ENCODE measurements at regions not wholly inside any gene's neighbourhood (a gene's known extent, or its start where the extent isn't known, plus 50 kb on each side); places are given as distances from the start of the nearest gene placed in this dataset.

DNA sequence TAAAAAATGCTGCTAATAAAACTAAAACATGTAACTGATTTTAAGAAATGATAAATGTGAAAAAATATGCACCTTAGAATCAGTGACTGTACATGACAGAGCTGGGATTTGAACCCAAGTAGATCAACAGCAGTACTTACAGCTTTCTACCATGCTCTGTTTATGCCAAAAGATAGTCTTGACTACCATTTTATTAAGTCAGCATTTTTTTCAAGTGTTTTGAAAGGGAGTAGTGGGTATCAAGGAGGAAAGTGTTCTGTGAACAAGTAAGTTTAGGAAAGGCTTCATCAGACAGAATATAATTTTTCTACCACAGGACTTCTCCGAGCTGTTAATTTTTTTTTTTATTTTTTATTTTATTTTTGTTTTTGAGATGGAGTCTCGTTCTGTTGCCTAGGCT is 180.4 kb upstream of the GLRA1 start:
- TF ChIP-seq, protein P1, sequence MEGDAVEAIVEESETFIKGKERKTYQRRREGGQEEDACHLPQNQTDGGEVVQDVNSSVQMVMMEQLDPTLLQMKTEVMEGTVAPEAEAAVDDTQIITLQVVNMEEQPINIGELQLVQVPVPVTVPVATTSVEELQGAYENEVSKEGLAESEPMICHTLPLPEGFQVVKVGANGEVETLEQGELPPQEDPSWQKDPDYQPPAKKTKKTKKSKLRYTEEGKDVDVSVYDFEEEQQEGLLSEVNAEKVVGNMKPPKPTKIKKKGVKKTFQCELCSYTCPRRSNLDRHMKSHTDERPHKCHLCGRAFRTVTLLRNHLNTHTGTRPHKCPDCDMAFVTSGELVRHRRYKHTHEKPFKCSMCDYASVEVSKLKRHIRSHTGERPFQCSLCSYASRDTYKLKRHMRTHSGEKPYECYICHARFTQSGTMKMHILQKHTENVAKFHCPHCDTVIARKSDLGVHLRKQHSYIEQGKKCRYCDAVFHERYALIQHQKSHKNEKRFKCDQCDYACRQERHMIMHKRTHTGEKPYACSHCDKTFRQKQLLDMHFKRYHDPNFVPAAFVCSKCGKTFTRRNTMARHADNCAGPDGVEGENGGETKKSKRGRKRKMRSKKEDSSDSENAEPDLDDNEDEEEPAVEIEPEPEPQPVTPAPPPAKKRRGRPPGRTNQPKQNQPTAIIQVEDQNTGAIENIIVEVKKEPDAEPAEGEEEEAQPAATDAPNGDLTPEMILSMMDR (IDR thresholded peaks at IDR 0.05; ENCODE audit: extremely low read depth in 1 of 2, insufficient read depth in 1 of 2, low read depth in 1 of 2, low read length in 2 of 2): no peak
- TF ChIP-seq EZH2 (IDR thresholded peaks at IDR 0.05; ENCODE audit: borderline replicate concordance, low read depth, low read length, severe bottlenecking) (no peak), POLR2A (IDR thresholded peaks at IDR 0.05; ENCODE audit: low read depth, low read length) (no peak)

Data from endothelial cell of umbilical vein (primary cell).